ENCODE measurements at regions not wholly inside any gene's neighbourhood (a gene's known extent, or its start where the extent isn't known, plus 50 kb on each side); places are given as distances from the start of the nearest gene placed in this dataset.

- intact Hi-C loops (cut with micrococcal nuclease; ENCODE audit: unreplicated experiment) = no loop called here
- H4K20me1 ChIP-seq (ENCODE audit: insufficient read depth) = no peaks in the 10 kb centered on the region
- H3K36me3 ChIP-seq (ENCODE audit: low read depth) = no peaks in the 10 kb centered on the region
- H3K4me3 ChIP-seq = no peak overlapping the region
- BruUV-seq (replicated peaks) = no TSS peak
- H3K9me2 ChIP-seq (ENCODE audit: insufficient read depth) = no peaks in the 10 kb centered on the region
- no peak for DNase-seq
- TF ChIP-seq EZH2 (IDR thresholded peaks at IDR 0.05; ENCODE audit: low read depth) = no peak
- TF ChIP-seq CTCF (conservative IDR thresholded peaks at IDR 0.05) = no peak
- no peak overlapping the region for H3K4me2 ChIP-seq
- POLR2A ChIA-PET (ENCODE audit: unreplicated experiment) = no interaction called here
- H3K27ac ChIP-seq = no peak overlapping the region
- CTCF ChIA-PET = interaction anchor here (0.6 kb wide), 1 partner anchor 688 kb away, joined by 3 read pairs; no protein-coding TSS in a partner anchor
- H3K9me3 ChIP-seq (ENCODE audit: insufficient read depth, low read depth) = no peaks in the 10 kb centered on the region
- H3K27me3 ChIP-seq (ENCODE audit: insufficient read depth, low read depth) = no peaks in the 10 kb centered on the region
- H3K79me2 ChIP-seq (ENCODE audit: low read depth) = no peaks in the 10 kb centered on the region
- H3K4me1 ChIP-seq (replicated peaks; ENCODE audit: insufficient read depth) = no peaks in the 10 kb centered on the region
- no peak overlapping the region for H2AFZ ChIP-seq
- H3F3A ChIP-seq (ENCODE audit: insufficient read depth, low read depth) = no peaks in the 10 kb centered on the region
Observed at GRCh38 chr2:149903626-149904025, 316.1 kb upstream of the MMADHC start.

GRCh38 chr2:149902081-149902480 lies 314.5 kb upstream of the MMADHC start:
- H3K79me2 ChIP-seq (ENCODE audit: low read depth) = no peaks in the 10 kb centered on the region
- H3K4me1 ChIP-seq (replicated peaks; ENCODE audit: insufficient read depth) = no peaks in the 10 kb centered on the region
- H2AFZ ChIP-seq = no peak overlapping the region
- H3F3A ChIP-seq (ENCODE audit: insufficient read depth, low read depth) = no peaks in the 10 kb centered on the region
- no peak overlapping the region for H3K4me3 ChIP-seq
- BruUV-seq (replicated peaks) = no TSS peak
- no peaks in the 10 kb centered on the region for H3K9me3 ChIP-seq (ENCODE audit: insufficient read depth, low read depth)
- H3K4me2 ChIP-seq = no peak overlapping the region
- H3K9me2 ChIP-seq (ENCODE audit: insufficient read depth) = no peaks in the 10 kb centered on the region
- CTCF ChIA-PET = no interaction called here
- no peaks in the 10 kb centered on the region for H4K20me1 ChIP-seq (ENCODE audit: insufficient read depth)
- POLR2A ChIA-PET (ENCODE audit: unreplicated experiment) = no interaction called here
- no peaks in the 10 kb centered on the region for H3K27me3 ChIP-seq (ENCODE audit: insufficient read depth, low read depth)
- intact Hi-C loops (cut with micrococcal nuclease; ENCODE audit: unreplicated experiment) = no loop called here
- no peak overlapping the region for H3K27ac ChIP-seq
- H3K36me3 ChIP-seq (ENCODE audit: low read depth) = no peaks in the 10 kb centered on the region
- TF ChIP-seq EZH2 (IDR thresholded peaks at IDR 0.05; ENCODE audit: low read depth) (no peak), CTCF (conservative IDR thresholded peaks at IDR 0.05) (no peak)
- no peak for DNase-seq

GRCh38 chr2:149901231-149901859 lies 313.8 kb upstream of the MMADHC start:
- Histone ChIP-seq H3K4me1 (replicated peaks; ENCODE audit: insufficient read depth) (no peaks in the 10 kb centered on the region), H3K9me2 (ENCODE audit: insufficient read depth) (no peaks in the 10 kb centered on the region), H3K4me2 (no peak overlapping the region), H3F3A (ENCODE audit: insufficient read depth, low read depth) (no peaks in the 10 kb centered on the region), H2AFZ (no peak overlapping the region), H3K4me3 (no peak overlapping the region), H3K9me3 (ENCODE audit: insufficient read depth, low read depth) (no peaks in the 10 kb centered on the region), H3K79me2 (ENCODE audit: low read depth) (no peaks in the 10 kb centered on the region), H3K36me3 (ENCODE audit: low read depth) (no peaks in the 10 kb centered on the region), H3K27ac (no peak overlapping the region), H3K27me3 (ENCODE audit: insufficient read depth, low read depth) (no peaks in the 10 kb centered on the region), H4K20me1 (ENCODE audit: insufficient read depth) (no peaks in the 10 kb centered on the region)
- TF ChIP-seq EZH2 (IDR thresholded peaks at IDR 0.05; ENCODE audit: low read depth) = no peak
- POLR2A ChIA-PET (ENCODE audit: unreplicated experiment) = no interaction called here
- intact Hi-C loops (cut with micrococcal nuclease; ENCODE audit: unreplicated experiment) = no loop called here
- CTCF ChIA-PET = no interaction called here
- no peak for DNase-seq
- BruUV-seq (replicated peaks) = no TSS peak

GRCh38 chr2:149899390-149899789 lies 311.8 kb upstream of the MMADHC start:
- no TSS peak for BruUV-seq (replicated peaks)
- H3K79me2 ChIP-seq (ENCODE audit: low read depth) = no peaks in the 10 kb centered on the region
- intact Hi-C loops (cut with micrococcal nuclease; ENCODE audit: unreplicated experiment) = no loop called here
- H3K27me3 ChIP-seq (ENCODE audit: insufficient read depth, low read depth) = no peaks in the 10 kb centered on the region
- H3K9me2 ChIP-seq (ENCODE audit: insufficient read depth) = no peaks in the 10 kb centered on the region
- no peaks in the 10 kb centered on the region for H3K9me3 ChIP-seq (ENCODE audit: insufficient read depth, low read depth)
- no peak overlapping the region for H3K4me3 ChIP-seq
- no peak overlapping the region for H3K4me2 ChIP-seq
- H3K36me3 ChIP-seq (ENCODE audit: low read depth) = no peaks in the 10 kb centered on the region
- H3F3A ChIP-seq (ENCODE audit: insufficient read depth, low read depth) = no peaks in the 10 kb centered on the region
- ChIA-PET CTCF (no interaction called here), POLR2A (ENCODE audit: unreplicated experiment) (no interaction called here)
- no peaks in the 10 kb centered on the region for H3K4me1 ChIP-seq (replicated peaks; ENCODE audit: insufficient read depth)
- H3K27ac ChIP-seq = no peak overlapping the region
- no peak for DNase-seq
- no peaks in the 10 kb centered on the region for H4K20me1 ChIP-seq (ENCODE audit: insufficient read depth)
- TF ChIP-seq CTCF (conservative IDR thresholded peaks at IDR 0.05) (no peak), EZH2 (IDR thresholded peaks at IDR 0.05; ENCODE audit: low read depth) (no peak)
- H2AFZ ChIP-seq = no peak overlapping the region

Data from PC-9 (cell line).